ENCODE measurements at regions not wholly inside any gene's neighbourhood (a gene's known extent, or its start where the extent isn't known, plus 50 kb on each side); places are given as distances from the start of the nearest gene placed in this dataset.

DNA sequence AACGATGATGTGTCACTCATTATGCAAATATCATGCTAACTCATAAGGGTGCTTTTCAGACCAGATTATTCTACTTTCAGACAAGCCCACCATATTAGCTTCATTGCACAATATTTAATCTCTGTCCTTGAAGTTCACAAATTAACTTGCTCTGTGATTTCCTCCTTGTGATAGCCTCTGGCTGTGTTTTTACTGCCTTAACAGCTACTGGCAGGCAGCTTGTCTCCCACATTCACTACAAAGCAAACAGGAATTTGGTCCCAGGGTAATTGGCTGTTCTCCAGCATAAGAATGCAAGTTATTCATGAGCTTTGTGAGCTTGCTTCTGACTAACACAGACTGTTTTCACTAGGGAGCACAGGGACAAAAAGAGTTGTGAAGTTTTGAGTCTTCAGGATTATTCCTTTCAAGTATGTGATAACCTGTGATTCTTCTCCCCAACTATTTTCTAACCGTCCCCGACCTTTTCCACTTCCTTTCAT lies 87.9 kb upstream of the HMCN1 start:
- TF ChIP-seq CTCF (IDR thresholded peaks at IDR 0.05) (no peak), RFX5 (IDR thresholded peaks at IDR 0.05) (no peak), CEBPB (IDR thresholded peaks at IDR 0.05) (peak; percentile 96 to 98), KDM5A (IDR thresholded peaks at IDR 0.05) (no peak), ESRRA (IDR thresholded peaks at IDR 0.05; ENCODE audit: borderline replicate concordance, low read length) (no peak), PHF8 (IDR thresholded peaks at IDR 0.05; ENCODE audit: borderline replicate concordance, low read depth) (no peak), HDAC2 (IDR thresholded peaks at IDR 0.05) (no peak), POLR2A (IDR thresholded peaks at IDR 0.05; ENCODE audit: low read length) (no peak), USF2 (IDR thresholded peaks at IDR 0.05) (no peak), MAFK (IDR thresholded peaks at IDR 0.05; ENCODE audit: partially characterized antibody) (no peak)
